ENCODE measurements at regions not wholly inside any gene's neighbourhood (a gene's known extent, or its start where the extent isn't known, plus 50 kb on each side); places are given as distances from the start of the nearest gene placed in this dataset.
A peak's percentile ranks its signal among the peaks of the same experiment; 100 is the strongest.
"Not testable (repeated sequence)": the region's sequence is repeated elsewhere in the genome, so short reads cannot be mapped to it uniquely, and the experiment has no call there.

DNA sequence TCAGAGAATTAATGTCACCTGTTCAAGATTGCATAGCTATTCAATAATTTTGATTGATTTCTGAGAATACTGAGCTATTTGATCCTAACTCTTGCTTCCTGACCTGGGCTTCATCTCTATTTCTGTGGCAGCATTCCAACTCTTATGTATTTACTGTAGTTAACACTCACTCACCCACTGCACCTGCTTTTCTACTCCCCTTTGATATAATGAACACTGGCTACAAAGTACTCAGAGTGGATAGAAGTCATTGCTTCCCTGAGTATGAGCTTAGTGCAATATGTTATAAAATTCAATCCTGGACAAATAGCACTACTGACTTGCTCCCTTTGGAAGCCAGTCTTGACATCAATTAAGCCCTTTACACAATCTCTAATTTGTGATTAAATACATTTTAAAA, 117.2 kb downstream of the APIP start:
- no peak overlapping the region for H3K4me3 ChIP-seq

GRCh38 chr11:34797497-34797896, 118.7 kb downstream of the APIP start:
- not testable (repeated sequence) for H3K4me3 ChIP-seq, H3K27ac ChIP-seq

More for the DNA sequence above, 117.2 kb downstream of the APIP start:
- H3K27ac ChIP-seq = no peak overlapping the region

- Histone ChIP-seq H3K27ac (no peak overlapping the region), H3K4me3 (no peak overlapping the region)
These were observed 120.5 kb downstream of the APIP start for GRCh38 chr11:34795641-34796040.

DNA sequence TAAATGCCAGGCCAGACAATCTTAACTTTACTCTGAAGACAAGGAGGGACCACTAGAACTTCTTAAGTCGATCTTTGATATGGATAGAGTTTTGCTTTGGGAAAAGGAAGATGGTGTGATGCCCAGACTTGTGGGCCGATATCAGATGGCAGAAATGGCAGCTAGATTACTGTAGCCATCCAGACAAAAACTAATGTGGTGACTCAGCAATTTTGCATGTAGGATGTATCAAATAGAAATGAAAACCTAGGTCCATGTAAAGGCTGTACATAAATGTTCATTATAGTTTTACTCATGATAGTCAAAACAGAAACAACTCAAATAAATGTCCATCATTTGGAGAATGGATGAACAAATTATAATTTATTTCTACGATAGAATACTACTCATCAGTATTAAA, 121.5 kb downstream of the APIP start:
- no peak overlapping the region for H3K27ac ChIP-seq
- H3K4me3 ChIP-seq = no peak overlapping the region

GRCh38 chr11:34793666-34794065, 122.5 kb downstream of the APIP start:
- Histone ChIP-seq H3K27ac (no peak overlapping the region), H3K4me3 (no peak overlapping the region)

- Histone ChIP-seq H3K27ac (peak overlapping the region in 2 of 21 experiments; percentile 2 to 52), H3K4me3 (no peak overlapping the region)
These were observed 123.3 kb downstream of the APIP start for GRCh38 chr11:34792814-34793258.

- Histone ChIP-seq H3K27ac (peak overlapping the region in 3 of 21 experiments; percentile 2 to 52 (median 45)), H3K4me3 (no peak overlapping the region)
These were observed 124.2 kb downstream of the APIP start for GRCh38 chr11:34791780-34792542.

DNA sequence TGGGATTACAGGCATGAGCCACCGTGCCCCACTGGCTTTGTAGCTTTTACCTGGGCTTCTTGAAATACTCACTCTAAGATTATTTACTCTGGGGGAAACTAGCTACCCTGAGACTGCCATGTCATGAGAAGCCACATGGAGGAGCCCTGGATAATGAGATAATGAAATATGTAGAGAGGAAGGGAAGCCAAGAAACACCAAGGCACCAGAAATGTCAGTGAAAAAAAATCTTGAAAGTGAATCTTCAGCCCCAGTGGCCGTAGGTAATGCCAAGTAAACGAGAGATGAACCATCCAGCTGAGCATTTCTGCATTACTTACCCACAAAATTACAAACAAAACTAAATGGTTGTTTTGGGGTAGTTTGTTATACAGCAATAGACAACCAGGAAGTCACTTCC, 125.6 kb downstream of the APIP start:
- Histone ChIP-seq H3K4me3 (no peak overlapping the region), H3K27ac (no peak overlapping the region)

DNA sequence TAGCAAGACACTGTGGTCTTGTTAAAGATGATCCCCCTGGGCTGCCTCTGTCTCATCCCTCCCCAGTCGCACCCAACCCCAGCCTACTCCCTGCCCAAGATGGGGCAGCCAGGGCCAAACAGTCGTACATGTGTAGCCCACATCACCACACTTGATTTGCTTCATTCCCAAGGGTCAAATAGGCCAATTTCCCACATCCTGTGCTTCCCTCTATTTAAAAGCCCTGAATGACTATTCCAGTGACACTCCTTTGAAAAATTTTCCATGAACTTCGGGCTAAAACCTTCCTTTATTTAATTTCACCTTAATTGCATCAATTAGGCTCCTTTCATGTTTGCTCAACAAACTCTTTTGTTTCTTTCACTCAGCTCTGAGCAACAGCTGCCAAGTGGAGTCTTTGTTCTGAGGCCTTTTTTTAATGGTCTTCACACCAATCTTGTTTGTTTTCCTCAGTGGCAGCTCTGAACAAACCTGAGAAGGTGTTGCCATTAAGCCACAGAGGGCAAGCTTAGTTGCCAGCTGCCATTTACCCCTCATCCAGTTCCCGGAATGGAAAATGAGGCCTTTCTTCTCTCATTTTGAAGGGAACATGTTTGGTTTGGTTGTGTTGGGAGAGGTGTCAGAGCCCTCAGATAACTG, 126.9 kb downstream of the APIP start:
- Histone ChIP-seq H3K27ac (peak overlapping the region in 2 of 21 experiments; percentile 11 to 27), H3K4me3 (no peak overlapping the region)

DNA sequence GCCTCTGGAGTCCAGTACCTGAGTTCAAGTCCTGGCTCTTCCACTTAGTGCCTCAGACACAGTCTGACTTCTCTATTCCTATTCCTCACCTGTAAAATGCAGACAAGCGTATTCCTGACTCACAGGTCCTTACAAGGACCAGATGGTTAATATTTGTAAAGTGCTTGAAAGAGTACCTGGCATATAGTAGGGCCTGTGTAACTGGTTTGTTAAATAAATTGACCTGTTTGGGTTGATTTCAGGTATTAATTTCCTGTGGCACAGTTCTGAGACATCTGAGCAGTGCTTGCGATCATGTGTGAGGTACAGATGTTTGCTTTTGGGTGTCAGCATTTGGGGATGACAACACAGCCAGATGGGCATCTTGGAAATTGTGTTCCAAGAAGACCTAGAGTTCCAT, 127.5 kb downstream of the APIP start:
- Histone ChIP-seq H3K4me3 (no peak overlapping the region), H3K27ac (no peak overlapping the region)

- no peak overlapping the region for H3K4me3 ChIP-seq
- no peak overlapping the region for H3K27ac ChIP-seq
These were observed 128.3 kb downstream of the APIP start for GRCh38 chr11:34787895-34788294.

DNA sequence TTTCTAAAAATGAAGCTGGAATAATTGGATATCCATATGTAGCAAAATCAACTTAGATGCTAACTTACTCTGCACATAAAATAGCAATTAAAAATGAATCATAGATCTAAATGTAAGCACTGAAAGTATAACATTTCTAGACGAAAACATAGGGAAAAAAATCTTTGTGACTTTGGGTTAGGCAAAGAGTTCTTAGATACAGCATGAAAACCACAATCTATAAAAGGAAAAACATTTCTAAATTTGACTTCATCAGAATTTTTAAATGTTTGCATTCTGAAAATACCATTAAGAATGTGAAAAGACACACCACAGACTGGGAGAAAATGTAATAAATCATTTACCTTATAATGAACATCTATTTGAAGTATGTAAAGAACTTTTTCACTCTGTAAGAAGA, 128.8 kb downstream of the APIP start:
- no peak overlapping the region for H3K4me3 ChIP-seq
- no peak overlapping the region for H3K27ac ChIP-seq

DNA sequence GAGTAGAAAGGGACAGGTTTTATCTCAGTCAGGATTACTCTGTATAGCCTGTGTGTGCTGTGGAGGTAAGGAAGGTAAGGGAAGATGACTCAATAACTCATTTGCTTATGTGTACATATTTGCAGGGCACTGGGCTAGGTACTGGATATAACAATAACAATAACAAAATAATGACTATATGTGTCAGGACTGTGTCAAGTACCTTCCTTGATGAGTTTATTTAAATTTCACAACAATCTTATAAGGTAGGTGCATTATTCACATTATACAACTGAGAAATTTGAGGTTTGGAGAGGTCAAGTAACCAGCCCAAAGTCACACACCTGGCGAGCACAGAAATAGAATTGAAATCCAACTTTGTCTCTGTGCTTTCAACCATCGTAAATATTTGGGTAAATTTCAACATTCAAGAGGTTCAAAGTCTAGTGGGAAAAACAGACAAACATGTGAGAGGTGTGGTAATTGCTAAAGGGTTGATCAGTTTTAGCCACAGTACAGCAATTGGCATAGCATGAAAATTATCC, 131.8 kb downstream of the APIP start:
- peak overlapping the region in 2 of 21 experiments; percentile 4 to 61 for H3K27ac ChIP-seq
- no peak overlapping the region for H3K4me3 ChIP-seq

GRCh38 chr11:34783816-34784317, 132.3 kb downstream of the APIP start:
- H3K4me3 ChIP-seq = no peak overlapping the region
- H3K27ac ChIP-seq = peak overlapping the region in 2 of 21 experiments; percentile 4 to 61

GRCh38 chr11:34781826-34782225, 134.4 kb downstream of the APIP start:
- H3K27ac ChIP-seq = not testable (repeated sequence)

DNA sequence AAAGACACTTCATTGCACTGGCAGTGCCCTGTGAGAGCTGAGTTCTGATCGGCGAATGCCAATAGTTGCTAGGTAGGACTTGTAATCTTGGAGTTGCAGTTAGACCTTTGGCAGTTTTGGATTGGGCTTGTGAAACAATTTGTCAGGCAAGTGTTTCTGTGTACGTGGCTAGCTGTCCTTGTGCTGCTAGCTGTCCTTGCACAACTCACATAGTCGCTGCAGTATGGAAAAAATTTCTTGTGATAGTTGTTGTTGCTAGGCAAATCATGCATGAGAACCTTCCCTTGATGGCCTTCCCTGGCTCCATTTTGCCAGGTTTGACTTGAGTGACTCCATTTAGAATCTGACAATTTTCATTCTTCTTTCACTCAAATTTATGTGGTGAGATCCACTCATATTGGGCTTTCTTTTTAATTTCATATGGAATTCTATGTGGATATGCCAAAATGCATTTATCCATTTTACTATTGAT, 140.7 kb downstream of the APIP start:
- H3K27ac ChIP-seq = no peak overlapping the region
- H3K4me3 ChIP-seq = no peak overlapping the region

More at GRCh38 chr11:34781826-34782225, 134.4 kb downstream of the APIP start:
- not testable (repeated sequence) for H3K4me3 ChIP-seq

DNA sequence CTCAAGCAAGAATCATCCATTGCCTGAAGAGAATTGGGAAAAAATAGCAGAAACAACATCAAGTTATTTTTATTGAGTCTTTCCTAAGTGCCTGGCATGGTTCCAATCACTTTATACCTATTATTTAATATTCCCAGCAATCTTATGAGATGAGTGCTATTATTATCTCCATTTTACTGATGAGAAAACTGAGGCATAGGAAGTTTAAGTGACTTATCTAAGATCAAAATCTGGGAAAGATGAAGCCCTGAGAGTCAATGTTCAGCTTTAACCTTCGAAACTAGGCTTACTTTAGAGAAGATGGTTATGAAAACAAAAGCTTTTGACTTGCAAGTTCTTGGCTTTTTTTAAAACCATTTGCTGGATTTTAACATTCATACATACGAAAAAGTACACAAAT, 141.6 kb downstream of the APIP start:
- no peak overlapping the region for H3K4me3 ChIP-seq
- H3K27ac ChIP-seq = no peak overlapping the region

DNA sequence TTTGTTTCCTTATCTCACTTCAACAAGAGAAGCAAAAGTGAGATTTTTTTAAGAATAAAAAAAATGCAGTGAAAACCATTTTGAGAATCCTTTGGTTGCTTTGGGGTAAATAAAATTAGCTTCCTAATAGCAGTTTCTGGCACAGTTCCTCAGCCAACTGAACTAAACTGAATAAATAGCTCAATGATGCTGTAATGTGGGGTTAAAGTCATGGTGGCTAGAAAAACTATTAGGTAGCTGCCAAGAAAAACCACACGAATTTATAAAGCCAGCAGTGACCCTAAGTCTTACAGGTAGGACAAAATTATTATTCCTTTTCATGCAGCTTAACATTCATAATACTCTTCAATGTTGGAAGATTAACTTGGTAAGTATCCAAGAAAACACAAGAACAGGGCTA, 142.4 kb downstream of the APIP start:
- Histone ChIP-seq H3K27ac (no peak overlapping the region), H3K4me3 (no peak overlapping the region)

DNA sequence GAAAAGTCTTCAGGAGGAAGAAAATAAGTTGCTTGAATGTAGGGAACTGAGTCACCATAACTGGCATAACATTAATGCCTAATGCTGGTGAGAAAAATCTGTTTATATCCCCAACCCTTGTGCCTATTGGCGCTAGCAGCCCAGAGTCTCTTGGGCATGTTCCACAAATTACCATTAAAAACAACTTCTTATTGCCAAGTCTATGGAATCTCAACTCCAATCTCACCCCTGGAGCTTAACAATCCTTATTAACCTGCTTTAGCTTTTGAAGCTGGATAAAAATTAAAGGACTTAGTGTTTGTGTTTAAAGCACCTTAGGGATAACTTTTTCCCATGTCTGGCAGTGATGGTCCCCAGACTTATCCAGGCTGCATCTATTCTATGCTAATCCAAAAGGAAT, 143.0 kb downstream of the APIP start:
- no peak overlapping the region for H3K27ac ChIP-seq
- H3K4me3 ChIP-seq = no peak overlapping the region

DNA sequence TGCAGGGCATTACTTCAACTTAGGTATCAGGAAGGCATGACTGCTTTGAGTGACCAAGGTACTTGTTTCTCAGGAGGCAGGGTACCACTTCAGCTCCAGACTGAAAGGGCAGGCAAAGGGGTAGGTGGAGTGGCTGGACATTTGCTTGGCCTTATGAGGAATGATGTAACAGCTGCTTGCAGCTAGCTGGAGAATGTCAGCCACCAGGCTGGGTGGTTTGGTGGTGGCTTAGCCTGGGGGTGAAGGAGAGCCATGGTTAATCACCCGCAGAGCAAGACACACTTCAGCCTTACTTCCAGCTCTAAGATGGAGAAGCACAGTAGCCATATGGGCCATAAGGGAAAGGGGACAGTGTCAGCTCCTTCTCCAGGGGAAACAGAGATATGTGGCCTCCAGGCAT, 146.1 kb downstream of the APIP start:
- Histone ChIP-seq H3K27ac (no peak overlapping the region), H3K4me3 (no peak overlapping the region)

GRCh38 chr11:34769224-34769623, 147.0 kb downstream of the APIP start:
- H3K4me3 ChIP-seq = no peak overlapping the region

More at GRCh38 chr11:34769224-34769623, 147.0 kb downstream of the APIP start:
- no peak overlapping the region for H3K27ac ChIP-seq

All from skin epidermis (tissue), 12 donors.